IPS-NIHi7 (cell line): ENCODE measurements at regions not wholly inside any gene's neighbourhood (a gene's known extent, or its start where the extent isn't known, plus 50 kb on each side); places are given as distances from the start of the nearest gene placed in this dataset.

Experiments used
- DNase-seq: peaks from one replicate; pipeline ENCODE4 v3.0.0; 2012; ENCODE audit warnings: mixed read lengths; ENCODE audit errors: extremely low spot score

DNA sequence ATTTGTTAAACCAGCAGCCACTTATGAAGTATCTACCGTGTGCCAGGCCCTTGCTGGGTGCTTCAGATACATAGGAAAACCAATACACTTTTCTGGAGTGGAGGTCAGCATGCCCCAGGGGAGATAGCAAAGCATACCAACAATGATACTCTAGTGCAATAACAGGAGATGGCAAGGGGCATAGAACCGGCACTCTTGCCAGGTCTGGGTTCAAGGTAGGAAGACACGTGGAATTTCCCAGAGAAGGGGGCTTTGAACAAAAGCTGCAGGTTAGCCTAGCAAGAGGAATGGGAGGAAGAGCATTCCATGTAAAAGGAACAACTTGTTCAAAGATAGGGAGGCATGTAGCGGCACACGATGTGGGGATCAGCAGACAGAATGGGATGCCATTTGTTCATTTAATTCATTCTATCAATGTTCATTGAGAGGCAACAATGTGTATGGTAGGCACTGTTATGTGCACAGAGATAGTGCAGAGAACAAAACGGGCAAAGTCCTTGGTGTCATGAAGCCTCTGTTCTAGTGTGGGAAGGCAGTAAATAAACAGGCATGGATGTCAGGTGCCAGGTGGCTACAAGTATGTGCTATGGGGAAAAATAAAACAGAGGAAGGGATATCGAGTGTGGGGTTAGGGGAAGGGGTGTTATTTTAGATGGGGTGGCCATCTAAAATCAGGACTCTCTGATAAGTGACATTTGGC lies 162.6 kb upstream of the E2F8 start:
- no peak for DNase-seq

DNA sequence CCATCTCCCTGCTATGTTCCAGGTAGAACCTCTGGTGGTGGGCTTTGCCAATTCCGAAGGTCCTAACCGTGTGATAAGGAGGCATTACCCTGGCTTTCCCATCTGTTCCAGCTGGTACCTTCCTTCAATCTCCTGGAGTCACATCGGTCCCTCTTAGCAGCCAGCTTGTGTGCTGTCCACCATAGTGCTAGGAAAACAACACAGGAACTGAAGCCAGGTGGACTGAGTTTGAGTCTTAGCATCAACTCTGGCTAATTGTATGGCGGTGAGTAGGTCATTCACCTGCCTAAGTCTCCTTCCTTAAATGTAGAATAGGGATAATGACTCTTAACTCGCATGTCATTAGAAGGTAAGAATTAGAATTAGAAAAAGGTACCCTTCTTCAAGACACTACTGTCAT lies 159.6 kb upstream of the E2F8 start:
- DNase-seq = no peak

DNA sequence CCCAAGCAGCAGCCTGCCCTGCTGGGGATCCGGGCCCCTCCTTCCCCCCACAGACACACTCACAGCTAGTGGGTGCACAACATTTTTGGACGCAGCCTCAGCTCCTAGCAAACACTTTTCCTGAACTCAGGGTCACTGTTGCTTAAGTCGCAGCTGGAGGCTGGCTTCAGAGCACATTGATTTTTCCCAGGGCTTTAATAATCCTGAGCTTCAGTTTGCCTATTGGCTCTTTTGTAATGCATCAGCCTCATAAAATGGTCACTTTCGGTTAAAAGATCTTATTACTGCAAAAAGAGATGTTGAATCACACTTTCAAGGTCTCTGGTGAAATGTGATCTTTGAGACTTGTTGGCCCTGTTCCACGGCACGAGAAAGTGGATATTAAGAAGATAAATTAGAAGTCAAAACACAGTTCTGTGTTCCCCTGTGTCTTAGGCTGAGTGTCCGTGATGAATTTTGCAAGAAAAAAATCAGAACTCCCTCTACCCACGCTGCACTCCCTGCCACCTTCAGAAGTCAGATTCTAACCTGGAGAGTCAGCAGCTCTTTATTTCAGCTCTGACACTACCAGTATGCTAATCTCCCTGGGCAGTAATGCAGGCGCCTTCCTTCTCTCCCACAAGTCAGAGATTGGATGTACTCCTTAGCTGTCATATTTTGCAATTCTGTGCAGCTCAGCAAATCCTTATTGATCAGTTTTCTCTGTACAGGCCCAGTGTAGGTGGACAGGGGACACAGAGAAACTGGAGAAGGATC lies 158.2 kb upstream of the E2F8 start:
- DNase-seq = no peak

DNA sequence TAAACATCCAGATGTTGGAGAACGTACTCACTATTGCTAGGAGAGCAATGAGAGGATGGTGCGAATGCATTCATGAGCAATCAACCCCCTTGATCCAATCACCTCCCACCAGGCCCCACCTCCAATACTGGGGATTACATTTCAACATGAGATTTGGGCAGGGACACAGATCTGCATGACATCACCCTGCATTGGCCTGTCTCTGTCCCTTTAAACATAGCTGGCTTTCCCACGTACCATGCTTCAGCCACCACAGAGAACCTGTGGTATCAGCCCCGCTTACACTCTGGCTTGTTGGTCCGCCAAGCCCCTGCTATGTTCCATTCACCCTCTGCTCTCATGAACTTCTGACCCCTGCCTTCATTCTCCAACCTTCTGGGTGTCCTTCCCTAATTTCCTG lies 157.5 kb upstream of the E2F8 start:
- no peak for DNase-seq

DNA sequence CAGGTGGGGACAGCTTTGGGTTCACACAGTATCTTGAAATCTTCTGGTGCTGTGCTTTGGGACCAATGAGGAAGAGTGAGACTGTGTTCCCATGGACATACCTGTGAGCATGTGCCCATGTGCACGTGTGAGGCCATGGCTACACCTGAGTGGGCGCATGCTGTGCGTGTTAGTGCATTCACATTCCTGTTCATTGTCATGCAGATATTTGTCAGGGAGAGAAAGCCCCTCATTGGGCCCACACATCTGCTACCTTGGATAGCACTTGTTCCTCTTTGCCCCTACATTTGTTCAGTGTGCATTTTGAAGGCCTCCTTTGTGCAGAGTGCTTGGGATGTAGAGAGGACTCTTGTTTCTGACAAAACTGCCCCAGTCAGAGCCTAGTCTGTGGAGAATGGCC lies 154.3 kb upstream of the E2F8 start:
- DNase-seq = peak; percentile 24

DNA sequence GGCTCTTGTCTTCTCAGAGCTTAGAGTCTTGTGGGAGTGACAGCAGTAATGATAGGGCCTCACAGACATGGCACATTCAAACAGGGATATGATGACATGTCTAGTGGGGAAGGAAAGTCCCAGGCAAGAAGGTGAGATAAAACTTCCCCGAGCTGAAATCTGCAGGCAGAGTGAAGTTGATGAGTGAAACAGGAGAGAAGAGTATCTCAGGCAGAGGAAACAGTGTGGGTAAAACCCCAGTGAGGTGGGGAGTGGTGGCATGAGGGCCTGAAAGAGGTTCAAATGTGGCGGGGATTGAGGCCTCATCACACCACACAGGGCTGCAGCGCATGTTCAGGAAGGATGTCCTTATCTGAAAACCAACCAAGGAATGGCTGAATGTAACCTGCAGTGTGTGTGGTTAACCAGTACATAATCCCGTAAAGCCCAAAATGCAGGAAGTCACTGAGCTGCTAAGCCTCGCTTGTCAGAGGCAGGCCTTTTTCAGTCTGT lies 153.8 kb upstream of the E2F8 start:
- DNase-seq = no peak

DNA sequence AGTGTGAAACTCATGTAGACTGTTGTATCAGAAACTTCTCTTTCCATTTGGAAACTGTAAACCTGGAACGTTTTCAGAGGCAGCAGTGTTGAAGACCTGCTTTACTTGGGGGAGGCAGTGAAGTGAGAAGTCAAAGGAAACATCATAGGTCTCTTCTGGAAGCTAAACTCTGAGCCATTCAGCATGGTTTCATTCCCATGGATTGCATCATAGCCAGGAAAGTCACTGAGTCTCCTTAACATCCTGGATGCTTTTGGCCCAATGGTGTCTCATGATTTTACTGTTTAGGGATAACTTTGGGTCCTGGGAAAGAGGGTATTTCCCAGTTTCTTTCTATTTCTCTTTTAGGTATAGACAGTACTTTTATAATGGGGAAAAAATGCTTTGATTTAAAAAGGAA lies 153.2 kb upstream of the E2F8 start:
- DNase-seq = no peak

DNA sequence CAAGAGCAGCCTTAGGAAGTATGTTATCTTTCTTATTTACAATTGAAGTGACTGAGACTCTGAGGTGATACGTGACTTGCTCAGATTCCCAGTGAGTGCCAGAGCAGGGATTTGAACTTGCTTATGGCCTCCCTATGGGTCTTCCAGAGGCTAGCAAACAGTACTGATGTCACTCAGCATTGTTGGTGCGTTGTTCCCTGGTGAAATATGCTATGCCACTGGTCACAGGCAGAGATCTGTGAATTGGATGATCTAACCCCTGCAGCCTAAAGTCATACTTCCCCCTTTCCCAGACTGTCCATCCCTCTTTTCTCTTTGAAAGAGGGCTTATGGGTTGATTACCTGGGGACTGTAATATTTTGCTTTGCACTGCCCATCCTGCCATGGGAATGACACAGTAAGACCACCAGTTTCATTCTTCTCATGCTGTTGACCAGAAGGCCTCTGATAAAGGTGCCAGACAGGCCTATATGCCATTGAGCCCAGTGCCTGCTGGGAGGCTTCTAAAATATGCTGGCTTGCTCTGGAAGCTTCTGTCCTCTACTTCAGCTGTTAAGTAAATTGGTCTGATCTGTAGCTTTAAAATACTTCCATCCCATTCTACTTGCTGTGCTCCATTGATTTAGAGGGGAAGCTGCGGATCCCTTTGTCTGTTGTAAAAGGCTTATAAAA lies 152.2 kb upstream of the E2F8 start:
- DNase-seq = no peak

DNA sequence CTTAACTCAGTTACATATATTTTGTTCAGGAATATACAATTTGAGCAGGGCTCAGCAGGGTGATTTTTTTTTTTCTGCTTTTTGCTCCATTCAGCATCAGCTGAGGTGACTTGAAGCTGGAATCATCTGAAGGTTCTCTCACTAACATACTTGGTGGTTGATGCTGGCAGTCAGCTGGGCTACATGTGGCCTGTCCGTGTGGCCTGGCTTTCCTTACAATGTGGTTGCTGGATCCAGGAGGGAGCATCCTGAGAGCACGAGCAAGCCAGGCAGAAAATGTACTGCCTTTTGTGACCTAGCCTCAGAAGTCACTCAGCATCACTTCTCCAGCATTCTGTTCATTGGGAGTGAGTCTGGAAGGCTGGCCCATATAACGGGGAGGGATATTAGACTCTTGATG lies 151.6 kb upstream of the E2F8 start:
- no peak for DNase-seq

DNA sequence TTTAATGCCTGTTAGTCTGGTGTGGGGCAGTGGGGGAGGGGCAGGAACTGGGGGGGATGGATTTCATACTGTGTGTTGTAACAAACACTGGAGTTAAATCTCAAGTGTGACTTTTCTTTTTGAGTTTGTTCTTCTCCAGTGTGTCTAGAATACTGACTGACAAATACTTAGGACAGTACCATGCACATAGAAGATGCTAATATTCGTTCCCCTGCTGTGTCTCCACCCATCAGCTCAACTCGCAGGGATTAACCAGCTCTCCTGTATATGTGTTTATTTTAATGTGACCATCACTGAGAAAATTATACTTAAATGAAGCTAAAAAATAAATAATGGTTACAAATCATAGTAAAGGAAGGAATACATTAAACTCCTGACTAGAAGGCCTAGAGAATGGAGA lies 150.9 kb upstream of the E2F8 start:
- no peak for DNase-seq

DNA sequence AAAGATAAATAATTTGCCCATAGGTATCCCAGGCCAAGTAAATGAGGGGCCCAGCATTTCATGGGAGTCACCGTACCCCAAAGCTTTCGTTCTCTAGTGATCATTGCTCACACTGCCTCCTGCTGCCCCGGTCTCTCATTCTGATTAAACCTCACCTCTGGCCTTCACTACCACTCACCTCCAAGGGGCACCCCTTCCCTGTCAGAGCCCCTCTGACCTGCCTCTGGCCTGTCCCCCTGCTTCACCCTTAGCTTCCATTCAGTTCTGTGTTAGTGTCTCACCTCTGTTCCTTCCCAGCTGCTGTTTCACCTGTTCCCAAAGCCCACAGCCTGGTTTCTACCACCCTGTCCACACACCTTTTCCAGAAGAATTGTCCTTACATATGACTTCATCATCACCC lies 150.3 kb upstream of the E2F8 start:
- DNase-seq = no peak

DNA sequence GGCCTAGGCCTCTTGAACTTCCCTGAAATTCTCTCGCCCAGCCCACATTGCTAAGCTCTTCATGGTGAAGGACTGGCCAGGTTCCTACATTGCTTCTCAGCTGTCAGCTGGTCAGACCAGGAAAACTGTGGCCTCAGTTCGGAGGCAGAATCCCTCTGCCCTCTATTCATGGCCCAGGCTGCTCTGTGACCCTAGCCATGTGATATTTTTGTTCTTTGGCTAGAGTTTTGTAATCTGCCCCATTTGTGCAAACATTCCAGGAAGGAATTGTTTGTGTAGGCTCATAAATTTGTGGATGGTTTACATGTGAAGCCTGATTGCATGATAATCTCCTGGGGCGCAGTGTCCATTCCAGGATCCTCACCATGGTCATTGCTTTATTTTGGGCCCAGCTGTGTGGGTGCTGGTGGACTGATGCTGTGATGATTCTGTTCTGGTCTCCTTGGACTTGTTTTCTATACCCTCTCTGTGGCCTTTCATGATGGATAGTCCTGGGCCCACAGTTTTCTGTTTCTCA lies 149.1 kb upstream of the E2F8 start:
- no peak for DNase-seq

DNA sequence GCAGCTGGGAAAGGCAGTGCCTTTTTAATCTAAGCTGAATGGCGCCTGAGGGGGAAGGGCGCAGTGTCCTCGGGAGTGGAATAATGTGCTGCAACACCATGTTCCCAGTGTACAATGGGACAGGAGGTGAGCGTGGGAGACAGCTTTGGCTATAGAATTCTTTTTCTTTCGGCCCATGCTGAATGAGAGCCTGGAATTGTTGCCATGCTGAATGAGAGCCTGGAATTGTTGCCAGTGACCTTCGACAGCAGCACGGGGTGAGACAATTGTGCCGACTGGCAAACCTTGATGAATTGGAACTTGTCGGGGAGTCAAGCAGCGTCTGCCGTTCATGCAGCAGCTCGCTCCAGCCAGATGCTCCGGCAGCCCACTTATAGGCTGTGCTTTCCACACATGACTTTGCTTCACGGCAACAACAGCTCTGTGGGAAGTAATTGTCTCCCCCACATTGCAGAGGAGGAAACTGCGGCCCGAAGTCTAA lies 141.4 kb upstream of the E2F8 start:
- DNase-seq = no peak

DNA sequence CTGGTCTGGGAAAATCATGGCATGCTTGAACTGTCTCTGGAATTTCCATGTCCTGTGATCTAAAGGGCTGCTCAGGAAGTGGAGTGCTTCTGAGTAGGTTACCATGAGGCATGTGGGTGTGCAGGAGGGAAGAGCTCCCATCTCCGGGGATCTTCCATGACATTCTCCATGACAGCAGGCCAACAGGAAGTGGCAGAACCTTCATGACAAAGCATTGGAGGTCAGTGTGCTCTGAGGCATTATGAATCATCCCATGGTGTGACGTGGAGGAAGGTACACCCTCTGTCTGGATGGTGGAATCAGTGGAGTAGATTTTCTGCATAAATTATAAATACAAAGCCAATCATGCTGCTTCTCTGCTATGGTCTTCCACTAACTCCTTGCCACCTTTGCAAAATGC lies 139.6 kb upstream of the E2F8 start:
- DNase-seq = no peak

DNA sequence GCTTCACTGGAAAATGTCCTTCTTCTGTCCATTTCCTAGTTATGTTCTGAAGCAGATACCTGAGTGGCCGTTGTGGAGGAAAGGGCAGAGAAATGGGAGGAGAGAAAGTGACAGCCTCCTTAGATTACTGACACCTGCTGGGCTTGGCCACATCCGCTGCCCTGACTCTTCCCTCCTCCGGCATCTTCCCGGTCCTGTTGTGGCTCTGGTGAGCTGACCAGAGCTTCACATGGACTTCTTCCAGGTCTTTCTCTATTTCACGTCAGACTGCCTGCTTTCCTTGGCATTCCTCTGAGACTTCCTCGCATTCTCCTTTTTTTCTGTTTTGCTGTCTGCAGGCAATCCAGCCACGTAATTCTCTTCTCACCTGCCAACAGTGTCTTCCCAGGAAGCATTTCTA lies 138.7 kb upstream of the E2F8 start:
- no peak for DNase-seq

DNA sequence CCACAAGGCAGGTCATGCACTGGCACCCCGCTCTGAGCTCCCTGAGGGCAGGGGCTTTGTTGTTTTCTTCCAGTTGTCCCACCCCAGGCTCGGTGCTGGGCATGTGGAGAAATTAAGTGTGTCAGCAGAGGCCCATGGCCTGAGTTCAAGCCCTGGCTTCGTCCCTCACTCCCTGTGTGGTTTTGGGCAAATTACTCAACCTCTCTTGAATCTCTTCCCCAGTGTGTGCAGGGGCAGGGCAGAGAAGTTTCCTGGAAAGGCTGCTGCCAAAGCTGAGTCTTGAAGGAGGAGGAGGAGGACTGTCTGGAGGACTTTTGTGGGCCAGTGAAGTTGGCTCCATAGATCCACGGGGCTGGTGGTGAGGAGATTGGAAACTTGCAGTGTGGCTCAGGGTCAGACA lies 138.1 kb upstream of the E2F8 start:
- DNase-seq = no peak

DNA sequence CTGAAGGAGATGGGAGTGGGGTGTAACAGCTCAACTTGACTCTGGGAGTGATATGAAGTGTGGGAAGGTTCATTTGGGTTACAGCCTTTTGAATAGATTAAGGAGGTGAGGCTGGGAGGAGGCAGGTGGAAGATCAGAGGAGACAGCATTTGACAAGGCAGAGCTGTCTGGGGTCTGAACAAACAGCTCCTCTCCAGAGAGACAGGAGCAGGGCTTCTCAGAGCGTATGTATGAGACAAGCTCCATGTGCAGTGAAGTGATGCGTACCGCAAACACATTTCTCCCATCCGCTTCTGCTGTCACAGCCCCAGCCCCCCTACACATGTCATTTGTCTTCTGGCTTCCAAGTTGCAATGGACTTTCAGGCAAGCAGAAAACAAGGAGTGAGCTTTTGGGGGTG lies 137.1 kb upstream of the E2F8 start:
- no peak for DNase-seq

DNA sequence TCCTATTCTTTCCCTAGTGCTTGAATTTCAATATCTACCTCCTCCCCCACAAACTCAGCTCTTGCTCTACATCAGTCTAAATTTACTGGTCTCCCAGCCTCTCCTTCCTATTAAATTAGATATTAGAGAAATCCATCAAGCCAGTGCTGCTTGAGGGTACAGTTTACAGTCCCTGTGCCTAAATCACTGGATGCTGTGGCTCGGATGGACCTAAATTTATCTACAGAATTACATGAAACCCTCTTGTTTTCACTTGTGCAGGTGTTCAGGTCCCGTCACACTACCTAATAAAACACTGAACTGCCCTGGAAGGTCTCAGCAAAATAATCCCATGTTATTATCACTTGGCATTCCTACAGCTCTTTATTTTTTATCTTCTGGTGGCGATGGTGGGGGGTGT lies 134.7 kb upstream of the E2F8 start:
- no peak for DNase-seq

DNA sequence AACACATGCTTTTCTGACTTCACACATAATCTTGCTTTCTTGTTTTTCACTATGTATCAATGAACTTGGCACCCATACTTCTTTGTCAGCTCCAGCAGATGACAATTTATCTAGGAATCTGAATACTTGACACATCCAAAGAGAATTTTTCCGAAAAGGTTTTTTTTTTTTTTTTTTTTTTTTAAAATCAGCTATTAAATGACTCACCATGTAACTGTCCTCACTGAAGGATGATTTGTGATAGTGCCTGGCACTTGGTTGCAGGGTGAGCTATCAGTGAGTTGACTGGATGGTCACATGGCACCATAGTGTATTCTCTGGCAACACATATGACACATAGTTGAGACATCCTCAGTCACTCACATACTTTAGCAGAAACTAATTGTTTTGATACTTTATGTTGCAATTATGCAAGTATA lies 133.4 kb upstream of the E2F8 start:
- no peak for DNase-seq

DNA sequence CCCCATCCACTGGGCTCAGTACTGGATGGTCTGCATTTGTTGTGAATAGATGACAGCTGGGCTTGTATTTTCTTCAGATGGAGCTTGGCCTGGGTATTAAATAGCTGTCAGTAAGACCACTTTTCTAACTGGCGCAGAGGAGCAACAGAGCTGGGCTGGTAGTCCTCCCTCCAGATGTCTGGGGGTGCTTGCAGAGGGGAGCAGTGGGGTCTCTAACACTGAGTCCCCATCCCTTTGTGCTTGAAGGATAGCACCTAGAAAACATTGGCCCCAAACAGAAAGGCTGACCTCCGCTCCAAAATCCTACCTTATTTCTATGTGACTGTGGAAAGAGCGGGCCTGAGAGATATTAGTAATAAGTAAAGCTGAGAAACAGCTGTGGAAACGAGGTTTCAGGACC lies 131.6 kb upstream of the E2F8 start:
- DNase-seq = no peak

DNA sequence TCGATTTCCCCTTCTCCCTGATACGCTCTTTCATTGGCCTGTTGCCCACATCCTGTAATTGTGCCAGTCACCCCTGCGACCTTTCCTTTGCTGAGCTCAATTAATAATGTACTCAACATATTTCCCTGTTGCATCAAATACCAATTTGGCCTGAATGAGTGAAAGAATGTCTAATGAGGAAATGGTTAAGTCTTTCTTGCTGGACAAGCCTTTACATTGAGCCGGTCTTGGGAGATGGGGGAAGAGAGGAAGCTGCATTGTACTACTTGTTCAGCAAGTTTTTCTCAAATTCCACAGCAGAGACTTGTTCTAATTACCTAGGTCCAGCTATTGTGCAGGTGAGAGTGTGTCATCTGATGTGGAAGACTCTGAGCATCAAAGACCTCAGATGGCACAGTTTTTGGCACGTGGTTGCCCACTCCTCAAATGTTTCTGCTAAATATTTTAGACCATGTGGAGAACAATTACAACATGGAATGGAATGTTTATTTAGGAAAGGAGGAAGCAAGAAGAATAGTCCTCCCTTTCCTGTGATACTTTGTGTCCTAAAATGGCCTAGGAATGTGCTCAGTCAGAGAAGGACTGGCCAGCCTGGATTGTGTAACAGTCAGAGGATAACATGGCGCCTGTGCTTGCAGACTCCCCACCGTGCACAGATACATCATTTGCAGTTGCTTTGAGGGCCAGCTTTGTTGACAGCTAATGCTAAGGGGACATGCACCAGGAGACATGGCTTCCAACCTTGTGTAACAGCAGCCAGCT lies 129.5 kb upstream of the E2F8 start:
- no peak for DNase-seq
